ENCODE measurements at regions not wholly inside any gene's neighbourhood (a gene's known extent, or its start where the extent isn't known, plus 50 kb on each side); places are given as distances from the start of the nearest gene placed in this dataset.

DNA sequence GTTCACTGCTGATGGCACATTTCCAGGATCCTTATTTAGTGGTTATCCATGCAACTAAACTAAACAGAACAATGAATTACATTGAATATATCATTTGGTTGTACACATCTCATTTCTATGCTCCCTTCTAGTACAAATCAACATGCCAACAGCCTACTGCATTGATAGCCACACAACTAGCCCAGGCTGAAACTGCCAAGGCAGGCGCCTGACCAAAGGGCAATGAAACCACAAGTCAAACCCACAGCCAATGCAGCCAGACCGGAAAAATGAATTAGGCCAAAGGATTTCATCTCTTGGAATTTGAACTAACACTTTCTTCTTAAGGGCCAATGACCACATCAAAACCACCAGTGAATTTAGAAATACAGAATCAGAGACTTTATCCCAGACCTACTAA lies 196.4 kb downstream of the NOL4 start:
- TF ChIP-seq CTCF (IDR thresholded peaks at IDR 0.05; ENCODE audit: low read length) (no peak), EZH2 (optimal IDR thresholded peaks at IDR 0.05; ENCODE audit: low read depth, low read length) (no peak), EZH2phosphoT487 (IDR thresholded peaks at IDR 0.05; ENCODE audit: low read length) (no peak)
